ENCODE measurements at regions not wholly inside any gene's neighbourhood (a gene's known extent, or its start where the extent isn't known, plus 50 kb on each side); places are given as distances from the start of the nearest gene placed in this dataset.

DNA sequence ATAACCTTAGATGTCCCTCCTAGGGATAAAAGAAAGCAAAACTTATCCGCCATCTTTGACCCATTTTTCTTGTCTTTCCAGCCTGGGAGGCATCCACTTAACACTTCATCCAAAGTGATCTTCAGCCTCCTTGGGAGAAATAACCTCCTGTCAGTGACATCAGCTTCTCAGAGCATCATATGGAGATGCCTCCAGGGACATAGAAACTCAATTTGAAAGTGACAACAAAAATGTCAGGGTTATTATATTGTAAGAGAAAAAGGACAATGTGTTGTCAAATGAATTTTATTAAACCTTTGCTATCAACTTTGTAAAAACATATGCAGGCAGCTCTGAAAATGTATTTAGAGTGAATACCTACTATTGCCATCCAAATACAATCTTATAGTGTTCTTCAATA lies 371.2 kb upstream of the ADARB2 start:
- DNase-seq: no peak
- no peaks in the 10 kb centered on the region for H3K4me1 Mint-ChIP-seq
- H3K9me3 Mint-ChIP-seq: peaks cover 0 to 2% (median 0%) of the 10 kb centered on the region in 8 donors
- no peak overlapping the region for H3K4me3 Mint-ChIP-seq
- H3K27me3 Mint-ChIP-seq: peaks cover 0 to 2% of the 10 kb centered on the region in 2 donors
- no peaks in the 10 kb centered on the region for H3K9me3 ChIP-seq (ENCODE audit: control insufficient read depth in 1 of 2, low read length in 2 of 2)
- H3K27ac ChIP-seq (ENCODE audit: low read depth, low read length): no peak overlapping the region
- no peaks in the 10 kb centered on the region for H3K36me3 ChIP-seq (ENCODE audit: insufficient read depth, low read length)
- ChIA-PET CTCF (ENCODE audit: partially characterized antibody) (no interaction called here), POLR2A (ENCODE audit: partially characterized antibody) (no interaction called here)
- H3K27ac Mint-ChIP-seq: no peak overlapping the region
- no peaks in the 10 kb centered on the region for H3K4me1 ChIP-seq (ENCODE audit: insufficient read depth, low read length)
- intact Hi-C loops (cut with micrococcal nuclease): no loop called here
- H3K4me3 ChIP-seq (ENCODE audit: low read length in 2 of 2): no peak overlapping the region
- H3K36me3 Mint-ChIP-seq: no peaks in the 10 kb centered on the region
- no peaks in the 10 kb centered on the region for H3K27me3 ChIP-seq (ENCODE audit: insufficient read depth, low read length)

DNA sequence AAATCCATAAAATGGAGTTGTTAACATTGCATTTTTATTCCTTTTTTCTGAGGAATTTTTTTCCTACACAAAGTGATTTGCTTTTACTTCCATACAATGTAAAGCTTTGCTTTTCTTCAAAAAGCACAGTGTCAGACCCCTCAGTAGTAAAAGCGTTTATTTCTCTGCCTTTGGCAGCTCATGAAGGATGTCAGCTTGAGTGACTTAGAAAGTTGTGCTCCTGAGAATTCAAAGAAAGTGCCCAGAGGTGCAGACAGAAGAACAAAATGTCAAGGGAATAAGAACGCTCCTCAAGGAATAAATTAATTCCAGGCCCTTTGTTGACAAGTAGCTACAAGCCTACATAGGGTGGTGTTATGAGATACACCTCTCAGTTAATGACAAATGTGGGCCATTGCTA lies 369.3 kb upstream of the ADARB2 start:
- Mint-ChIP-seq H3K9me3 (peaks cover 0 to 2% (median 0%) of the 10 kb centered on the region in 8 donors), H3K27ac (no peak overlapping the region), H3K4me1 (no peaks in the 10 kb centered on the region), H3K27me3 (peaks cover 0 to 2% of the 10 kb centered on the region in 2 donors), H3K36me3 (no peaks in the 10 kb centered on the region), H3K4me3 (no peak overlapping the region)
- H3K27me3 ChIP-seq (ENCODE audit: insufficient read depth, low read length): no peaks in the 10 kb centered on the region
- H3K4me3 ChIP-seq (ENCODE audit: low read length in 2 of 2): no peak overlapping the region
- H3K4me1 ChIP-seq (ENCODE audit: insufficient read depth, low read length): no peaks in the 10 kb centered on the region
- ChIA-PET POLR2A (ENCODE audit: partially characterized antibody) (no interaction called here), CTCF (ENCODE audit: partially characterized antibody) (no interaction called here)
- intact Hi-C loops (cut with micrococcal nuclease): no loop called here
- DNase-seq: no peak
- no peaks in the 10 kb centered on the region for H3K9me3 ChIP-seq (ENCODE audit: control insufficient read depth in 1 of 2, low read length in 2 of 2)
- no peaks in the 10 kb centered on the region for H3K36me3 ChIP-seq (ENCODE audit: insufficient read depth, low read length)
- H3K27ac ChIP-seq (ENCODE audit: low read depth, low read length): no peak overlapping the region

DNA sequence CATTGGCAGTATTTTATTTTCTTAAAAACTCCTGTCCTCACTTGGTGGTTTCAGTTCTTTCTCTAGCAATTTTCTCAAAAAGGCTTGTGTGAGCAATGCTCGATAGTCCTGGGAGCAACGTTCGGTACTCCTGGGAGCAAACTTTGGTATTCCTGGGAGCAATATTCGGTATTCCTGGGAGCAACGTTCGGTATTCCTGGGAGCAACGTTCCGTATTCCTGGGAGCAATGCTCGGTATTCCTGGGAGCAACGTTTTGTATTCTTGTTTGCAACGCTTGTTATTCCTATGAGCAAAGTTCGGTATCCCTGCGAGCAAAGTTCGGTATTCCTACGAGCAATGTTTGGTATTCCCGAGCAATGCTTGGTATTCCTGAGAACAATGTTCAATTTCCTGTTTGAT lies 362.0 kb upstream of the ADARB2 start:
- no peaks in the 10 kb centered on the region for H3K9me3 ChIP-seq (ENCODE audit: control insufficient read depth in 1 of 2, low read length in 2 of 2)
- H3K27ac ChIP-seq (ENCODE audit: low read depth, low read length): no peak overlapping the region
- H3K4me1 Mint-ChIP-seq: no peaks in the 10 kb centered on the region
- intact Hi-C loops (cut with micrococcal nuclease): no loop called here
- H3K27me3 ChIP-seq (ENCODE audit: insufficient read depth, low read length): no peaks in the 10 kb centered on the region
- DNase-seq: no peak
- H3K27me3 Mint-ChIP-seq: no peaks in the 10 kb centered on the region
- POLR2A ChIA-PET (ENCODE audit: partially characterized antibody): no interaction called here
- H3K4me3 Mint-ChIP-seq: no peak overlapping the region
- H3K36me3 Mint-ChIP-seq: no peaks in the 10 kb centered on the region
- CTCF ChIA-PET (ENCODE audit: partially characterized antibody): interaction anchor here (1.1 kb wide), 1 partner anchor 13 kb away, joined by 3 read pairs; no protein-coding TSS in a partner anchor
- no peak overlapping the region for H3K27ac Mint-ChIP-seq
- H3K36me3 ChIP-seq (ENCODE audit: insufficient read depth, low read length): no peaks in the 10 kb centered on the region
- no peaks in the 10 kb centered on the region for H3K4me1 ChIP-seq (ENCODE audit: insufficient read depth, low read length)
- H3K9me3 Mint-ChIP-seq: no peaks in the 10 kb centered on the region
- no peak overlapping the region for H3K4me3 ChIP-seq (ENCODE audit: low read length in 2 of 2)

DNA sequence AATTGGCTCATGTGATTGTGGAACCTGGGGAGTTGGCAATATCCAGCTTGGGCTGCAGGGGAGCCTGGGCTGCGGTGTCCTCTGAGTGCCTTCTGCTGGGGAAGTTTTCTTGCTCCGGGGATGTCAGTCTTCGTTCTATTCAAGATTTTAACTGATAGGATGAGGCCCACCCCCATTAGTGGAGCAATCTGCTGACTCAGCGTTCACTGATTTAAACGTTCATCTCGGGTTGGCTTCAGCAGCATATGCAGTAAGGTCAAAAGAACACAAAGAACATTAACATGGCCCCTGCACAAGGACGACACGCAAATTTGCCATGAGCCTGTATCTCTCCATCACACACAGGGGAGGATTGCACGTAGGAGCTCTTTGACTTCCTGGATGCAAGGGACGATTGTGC lies 360.6 kb upstream of the ADARB2 start:
- Mint-ChIP-seq H3K4me1 (no peaks in the 10 kb centered on the region), H3K36me3 (no peaks in the 10 kb centered on the region), H3K27ac (no peak overlapping the region), H3K4me3 (no peak overlapping the region), H3K9me3 (no peaks in the 10 kb centered on the region), H3K27me3 (no peaks in the 10 kb centered on the region)
- no peaks in the 10 kb centered on the region for H3K36me3 ChIP-seq (ENCODE audit: insufficient read depth, low read length)
- intact Hi-C loops (cut with micrococcal nuclease): no loop called here
- no peak for DNase-seq
- H3K9me3 ChIP-seq (ENCODE audit: control insufficient read depth in 1 of 2, low read length in 2 of 2): no peaks in the 10 kb centered on the region
- no peaks in the 10 kb centered on the region for H3K4me1 ChIP-seq (ENCODE audit: insufficient read depth, low read length)
- H3K27me3 ChIP-seq (ENCODE audit: insufficient read depth, low read length): no peaks in the 10 kb centered on the region
- ChIA-PET POLR2A (ENCODE audit: partially characterized antibody) (no interaction called here), CTCF (ENCODE audit: partially characterized antibody) (no interaction called here)
- no peak overlapping the region for H3K4me3 ChIP-seq (ENCODE audit: low read length in 2 of 2)
- no peak overlapping the region for H3K27ac ChIP-seq (ENCODE audit: low read depth, low read length)

DNA sequence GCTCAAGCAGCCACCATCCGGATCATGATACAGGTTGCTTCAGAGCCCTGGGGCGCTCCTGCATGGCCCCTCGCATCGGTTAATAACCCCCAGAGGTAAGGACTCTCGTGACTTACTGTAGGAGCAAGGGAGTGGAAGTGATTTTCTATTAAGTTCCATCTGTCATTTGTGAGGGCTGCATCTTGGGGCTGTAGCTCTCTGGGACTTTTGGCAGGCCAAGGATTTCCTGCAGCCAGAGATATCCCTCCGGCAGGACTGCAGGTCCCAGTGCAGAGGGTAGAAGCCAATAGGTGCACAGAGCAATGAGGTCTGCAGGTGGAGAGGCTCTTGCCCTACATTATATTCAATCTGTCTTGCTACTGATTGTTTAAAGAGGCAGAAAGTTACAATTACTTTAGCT lies 356.8 kb upstream of the ADARB2 start:
- Histone ChIP-seq H3K36me3 (ENCODE audit: insufficient read depth, low read length) (no peaks in the 10 kb centered on the region), H3K27me3 (ENCODE audit: insufficient read depth, low read length) (no peaks in the 10 kb centered on the region), H3K27ac (ENCODE audit: low read depth, low read length) (no peak overlapping the region), H3K4me1 (ENCODE audit: insufficient read depth, low read length) (no peaks in the 10 kb centered on the region), H3K4me3 (ENCODE audit: low read length in 2 of 2) (no peak overlapping the region), H3K9me3 (ENCODE audit: control insufficient read depth in 1 of 2, low read length in 2 of 2) (no peaks in the 10 kb centered on the region)
- no peaks in the 10 kb centered on the region for H3K27me3 Mint-ChIP-seq
- H3K27ac Mint-ChIP-seq: no peak overlapping the region
- ChIA-PET CTCF (ENCODE audit: partially characterized antibody) (no interaction called here), POLR2A (ENCODE audit: partially characterized antibody) (no interaction called here)
- intact Hi-C loops (cut with micrococcal nuclease): no loop called here
- H3K9me3 Mint-ChIP-seq: no peaks in the 10 kb centered on the region
- H3K4me1 Mint-ChIP-seq: no peaks in the 10 kb centered on the region
- no peak overlapping the region for H3K4me3 Mint-ChIP-seq
- DNase-seq: no peak
- H3K36me3 Mint-ChIP-seq: no peaks in the 10 kb centered on the region

DNA sequence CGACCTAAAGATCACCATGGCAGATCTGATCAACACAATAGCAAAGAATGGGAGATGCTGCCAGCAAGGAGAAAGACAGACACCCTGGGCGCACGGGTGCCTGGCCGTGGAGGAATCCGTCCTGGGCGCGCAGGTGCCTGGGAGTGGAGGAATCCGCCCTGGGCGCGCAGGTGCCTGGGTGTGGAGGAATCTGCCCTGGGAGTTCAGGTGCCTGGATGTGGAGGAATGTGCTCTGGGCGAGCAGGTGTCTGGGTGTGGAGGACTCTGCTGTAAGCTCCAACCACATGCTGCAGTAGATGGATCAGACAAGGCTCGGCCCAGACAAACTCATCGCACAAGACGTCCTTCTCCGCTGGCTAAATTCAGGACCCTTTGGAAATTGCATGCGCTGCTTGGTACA lies 346.3 kb upstream of the ADARB2 start:
- H3K27ac Mint-ChIP-seq: no peak overlapping the region
- no peaks in the 10 kb centered on the region for H3K27me3 ChIP-seq (ENCODE audit: insufficient read depth, low read length)
- H3K27me3 Mint-ChIP-seq: peaks cover 2 to 5% of the 10 kb centered on the region in 2 donors
- H3K9me3 Mint-ChIP-seq: peaks cover 0 to 4% (median under 1%) of the 10 kb centered on the region in 8 donors
- ChIA-PET CTCF (ENCODE audit: partially characterized antibody) (no interaction called here), POLR2A (ENCODE audit: partially characterized antibody) (no interaction called here)
- DNase-seq: no peak
- no peaks in the 10 kb centered on the region for H3K4me1 ChIP-seq (ENCODE audit: insufficient read depth, low read length)
- no peaks in the 10 kb centered on the region for H3K36me3 ChIP-seq (ENCODE audit: insufficient read depth, low read length)
- no peaks in the 10 kb centered on the region for H3K36me3 Mint-ChIP-seq
- no peak overlapping the region for H3K4me3 Mint-ChIP-seq
- no peak overlapping the region for H3K4me3 ChIP-seq (ENCODE audit: low read length in 2 of 2)
- H3K27ac ChIP-seq (ENCODE audit: low read depth, low read length): no peak overlapping the region
- intact Hi-C loops (cut with micrococcal nuclease): no loop called here
- H3K4me1 Mint-ChIP-seq: no peaks in the 10 kb centered on the region
- no peaks in the 10 kb centered on the region for H3K9me3 ChIP-seq (ENCODE audit: control insufficient read depth in 1 of 2, low read length in 2 of 2)

DNA sequence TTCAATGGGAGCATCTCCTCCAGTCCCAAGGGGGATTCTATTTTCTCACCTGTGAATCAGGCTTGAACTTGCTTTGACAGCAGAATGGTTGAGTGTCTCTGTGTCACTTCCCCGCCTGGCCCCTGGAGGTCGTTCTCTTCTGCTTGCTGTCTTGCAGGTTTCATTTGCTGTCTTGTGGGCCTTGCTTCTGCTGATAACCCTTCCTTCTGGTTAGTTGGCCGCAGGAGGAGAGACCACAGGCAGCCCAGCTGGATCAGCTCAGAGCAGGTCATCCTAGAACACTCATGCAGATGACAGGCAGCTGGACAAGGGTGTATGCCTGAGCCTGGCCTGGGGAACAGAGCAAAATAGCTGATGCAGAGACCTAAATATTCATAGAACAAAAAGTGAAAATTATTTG lies 344.2 kb upstream of the ADARB2 start:
- Mint-ChIP-seq H3K4me3 (no peak overlapping the region), H3K27me3 (peaks cover 2 to 4% of the 10 kb centered on the region in 2 donors), H3K27ac (peak overlapping the region in 1 of 7 donors; percentile 48), H3K36me3 (no peaks in the 10 kb centered on the region), H3K4me1 (no peaks in the 10 kb centered on the region), H3K9me3 (peaks cover 0 to 3% (median 0%) of the 10 kb centered on the region in 8 donors)
- H3K36me3 ChIP-seq (ENCODE audit: insufficient read depth, low read length): no peaks in the 10 kb centered on the region
- CTCF ChIA-PET (ENCODE audit: partially characterized antibody): no interaction called here
- DNase-seq: no peak
- POLR2A ChIA-PET (ENCODE audit: partially characterized antibody): no interaction called here
- no peaks in the 10 kb centered on the region for H3K27me3 ChIP-seq (ENCODE audit: insufficient read depth, low read length)
- no peaks in the 10 kb centered on the region for H3K4me1 ChIP-seq (ENCODE audit: insufficient read depth, low read length)
- H3K4me3 ChIP-seq (ENCODE audit: low read length in 2 of 2): no peak overlapping the region
- no peaks in the 10 kb centered on the region for H3K9me3 ChIP-seq (ENCODE audit: control insufficient read depth in 1 of 2, low read length in 2 of 2)
- no peak overlapping the region for H3K27ac ChIP-seq (ENCODE audit: low read depth, low read length)
- intact Hi-C loops (cut with micrococcal nuclease): no loop called here

DNA sequence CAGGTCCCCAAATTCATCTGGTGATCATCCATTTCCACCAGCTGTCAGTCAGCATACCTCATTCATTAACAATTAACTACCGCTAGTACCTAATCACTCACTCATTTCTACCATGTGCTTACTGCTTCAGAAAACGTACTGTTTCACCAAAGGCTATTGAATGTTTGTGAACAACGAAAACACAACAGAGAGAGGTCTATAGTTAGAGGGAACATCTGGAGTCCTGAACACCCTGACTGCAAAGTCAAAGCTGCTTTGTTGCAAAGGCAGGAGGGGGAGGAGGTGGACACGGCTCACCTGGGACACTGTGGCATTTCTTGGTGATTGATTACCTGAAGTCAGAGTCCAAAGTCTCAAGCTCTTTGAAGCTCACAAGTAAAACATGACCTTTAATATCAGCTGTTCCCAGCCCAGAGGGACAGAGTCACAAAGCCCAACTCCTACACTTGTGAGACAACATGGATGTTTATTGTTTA lies 342.3 kb upstream of the ADARB2 start:
- POLR2A ChIA-PET (ENCODE audit: partially characterized antibody): no interaction called here
- no peaks in the 10 kb centered on the region for H3K9me3 Mint-ChIP-seq
- H3K27me3 Mint-ChIP-seq: peaks cover 0 to under 1% of the 10 kb centered on the region in 2 donors
- H3K9me3 ChIP-seq (ENCODE audit: control insufficient read depth in 1 of 2, low read length in 2 of 2): no peaks in the 10 kb centered on the region
- H3K4me1 ChIP-seq (ENCODE audit: insufficient read depth, low read length): no peaks in the 10 kb centered on the region
- H3K27ac Mint-ChIP-seq: no peak overlapping the region
- no peak overlapping the region for H3K4me3 ChIP-seq (ENCODE audit: low read length in 2 of 2)
- no peaks in the 10 kb centered on the region for H3K36me3 Mint-ChIP-seq
- no peak for DNase-seq
- no peak overlapping the region for H3K4me3 Mint-ChIP-seq
- no peak overlapping the region for H3K27ac ChIP-seq (ENCODE audit: low read depth, low read length)
- intact Hi-C loops (cut with micrococcal nuclease): no loop called here
- no peaks in the 10 kb centered on the region for H3K27me3 ChIP-seq (ENCODE audit: insufficient read depth, low read length)
- H3K4me1 Mint-ChIP-seq: no peaks in the 10 kb centered on the region
- no peaks in the 10 kb centered on the region for H3K36me3 ChIP-seq (ENCODE audit: insufficient read depth, low read length)
- CTCF ChIA-PET (ENCODE audit: partially characterized antibody): no interaction called here
